Neuronal stem cell (in vitro differentiated cells): ENCODE measurements at regions not wholly inside any gene's neighbourhood (a gene's known extent, or its start where the extent isn't known, plus 50 kb on each side); places are given as distances from the start of the nearest gene placed in this dataset.

Source experiments
- DNase-seq: peaks from one replicate; pipeline ENCODE4 v3.0.0-alpha.2; 2013; ENCODE audit warnings: low spot score
- H2AFZ ChIP-seq: one replicate; pipeline ENCODE4 v1.6.1; 2013; ENCODE audit warnings: mild to moderate bottlenecking, low read length, inconsistent platforms
- H2AK5ac ChIP-seq: 2 replicates; pipeline ENCODE4 v1.6.1; 2013; ENCODE audit warnings: low read depth, mild to moderate bottlenecking, inconsistent platforms, low read length, moderate library complexity, mixed read lengths
- H2BK120ac ChIP-seq: 2 replicates; pipeline ENCODE4 v1.6.1; 2013; ENCODE audit warnings: low read depth, mild to moderate bottlenecking, inconsistent platforms, low read length, moderate library complexity, mixed read lengths
- H2BK12ac ChIP-seq: one replicate; pipeline ENCODE4 v1.6.1; 2013; ENCODE audit warnings: low read length, inconsistent platforms
- H2BK15ac ChIP-seq: 2 replicates; pipeline ENCODE4 v1.6.1; 2013; ENCODE audit warnings: mild to moderate bottlenecking, low read length, inconsistent platforms, mixed read lengths
- H2BK5ac ChIP-seq: one replicate; pipeline ENCODE4 v1.6.1; 2013; ENCODE audit warnings: inconsistent platforms, mild to moderate bottlenecking, low read length, moderate library complexity
- H3K14ac ChIP-seq: one replicate; pipeline ENCODE4 v1.6.1; 2013; ENCODE audit warnings: low read length, inconsistent platforms
- H3K18ac ChIP-seq: 2 replicates; pipeline ENCODE4 v1.6.1; 2013; ENCODE audit warnings: low read length, inconsistent platforms
- H3K23ac ChIP-seq: 2 replicates; pipeline ENCODE4 v1.6.1; 2013; ENCODE audit warnings: low read depth, mild to moderate bottlenecking, mixed read lengths, low read length, inconsistent platforms; ENCODE audit not compliant: poor library complexity
- H3K27ac ChIP-seq: replicated peaks from 3 replicates; pipeline ENCODE4 v1.5.1; 2013; ENCODE audit warnings: low read length, inconsistent platforms
- H3K27me3 ChIP-seq, 3 experiments: 2 replicates each; pipeline ENCODE4 v1.6.1; 2013; ENCODE audit warnings: low read length in 3 of 3, mild to moderate bottlenecking in 2 of 3, inconsistent platforms in 1 of 3, low read depth in 1 of 3, mixed read lengths in 1 of 3, moderate library complexity in 1 of 3; ENCODE audit not compliant: control insufficient read depth in 3 of 3, insufficient read depth in 3 of 3
- H3K36me3 ChIP-seq, 2 donors: replicated peaks in 1 of 2; 2 replicates each; pipeline ENCODE4 v1.6.1; 2013; ENCODE audit warnings: low read length in 2 of 2; ENCODE audit not compliant: control insufficient read depth in 2 of 2, insufficient read depth in 2 of 2
- H3K4ac ChIP-seq: 2 replicates; pipeline ENCODE4 v1.6.1; 2013; ENCODE audit warnings: inconsistent platforms, mild to moderate bottlenecking, low read length, moderate library complexity
- H3K4me1 ChIP-seq, 2 donors: 1 replicate in 1 of 2; 2 replicates in 1 of 2; pipeline ENCODE4 v1.6.1; 2013; ENCODE audit warnings: low read length in 2 of 2, low read depth in 1 of 2; ENCODE audit not compliant: control insufficient read depth in 2 of 2, insufficient read depth in 1 of 2
- H3K4me2 ChIP-seq: one replicate; pipeline ENCODE4 v1.6.1; 2013; ENCODE audit warnings: mild to moderate bottlenecking, low read length, inconsistent platforms; ENCODE audit not compliant: insufficient read depth, poor library complexity, severe bottlenecking
- H3K4me3 ChIP-seq, 2 donors: 2 replicates each; pipeline ENCODE4 v1.5.1; 2013; ENCODE audit warnings: low read length in 2 of 2, mild to moderate bottlenecking in 2 of 2, inconsistent platforms in 1 of 2, moderate library complexity in 1 of 2
- H3K79me1 ChIP-seq: one replicate; pipeline ENCODE4 v1.6.1; 2013; ENCODE audit warnings: low read depth, mild to moderate bottlenecking, inconsistent platforms, low read length, moderate library complexity
- H3K9ac ChIP-seq: one replicate; pipeline ENCODE4 v1.6.1; 2013; ENCODE audit warnings: mild to moderate bottlenecking, low read depth, low read length, inconsistent platforms; ENCODE audit not compliant: poor library complexity
- H3K9me3 ChIP-seq, 2 donors: replicated peaks in 1 of 2; 2 replicates each; pipeline versions ENCODE3 to v1.6.1; 2013; ENCODE audit warnings: low read length in 2 of 2, mild to moderate bottlenecking in 2 of 2, inconsistent platforms in 1 of 2, low read depth in 1 of 2, mixed read lengths in 1 of 2, moderate library complexity in 1 of 2; ENCODE audit not compliant: control insufficient read depth in 2 of 2, insufficient read depth in 1 of 2
- H4K8ac ChIP-seq: one replicate; pipeline ENCODE4 v1.6.1; 2013; ENCODE audit warnings: low read depth, mild to moderate bottlenecking, inconsistent platforms, low read length, moderate library complexity
- H4K91ac ChIP-seq: one replicate; pipeline ENCODE4 v1.6.1; 2013; ENCODE audit warnings: low read length, low read depth, mild to moderate bottlenecking, inconsistent platforms; ENCODE audit not compliant: poor library complexity
- WGBS, 2 donors: extraction: QIAGEN DNeasy Blood & Tissue Kit; methylation state at CpG; one replicate each; pipeline ENCODE4 v1.1.7; 2013; ENCODE audit warnings: missing lambda C conversion rate in 2 of 2, mixed read lengths in 1 of 2; ENCODE audit not compliant: insufficient read length in 2 of 2, insufficient replicate concordance in 1 of 2; ENCODE audit errors: extremely low coverage in 2 of 2; 5-methylcytosine and 5-hydroxymethylcytosine counted together

GRCh38 chr2:16039055-16039454 lies 98.7 kb downstream of the MYCN start:
- Histone ChIP-seq H3K27ac (no peak overlapping the region), H2BK5ac (no peak overlapping the region), H4K8ac (no peak overlapping the region), H2AK5ac (no peak overlapping the region), H3K4me2 (no peak overlapping the region), H2BK15ac (peak overlapping the region; percentile 76), H3K18ac (peak overlapping the region; percentile 44), H3K4me3 (no peak overlapping the region), H3K14ac (no peak overlapping the region), H2AFZ (no peak overlapping the region), H3K36me3 (no peaks in the 10 kb centered on the region), H3K4ac (no peak overlapping the region), H3K9ac (no peak overlapping the region), H3K79me1 (no peaks in the 10 kb centered on the region), H3K27me3 (no peaks in the 10 kb centered on the region), H2BK12ac (no peak overlapping the region), H3K9me3 (no peaks in the 10 kb centered on the region), H4K91ac (no peak overlapping the region), H3K23ac (no peak overlapping the region), H3K4me1 (peaks cover 16 to 22% of the 10 kb centered on the region in 2 donors), H2BK120ac (no peak overlapping the region)
- no CpG with 5 or more reads among the region's 1 CpG for WGBS, 2 donors
- no peak for DNase-seq

- peak overlapping the region; percentile 50 for H3K18ac ChIP-seq
- no peaks in the 10 kb centered on the region for H3K36me3 ChIP-seq
- WGBS, 2 donors, result no CpG with 5 or more reads among the region's 11 CpGs
- H3K9me3 ChIP-seq, result no peaks in the 10 kb centered on the region
- H2BK15ac ChIP-seq, result peak overlapping the region; percentile 58
- H3K4me3 ChIP-seq, result no peak overlapping the region
- H3K9ac ChIP-seq, result no peak overlapping the region
- peak overlapping the region; percentile 65 for H2BK12ac ChIP-seq
- DNase-seq, result no peak
- H3K14ac ChIP-seq, result no peak overlapping the region
- peak overlapping the region; percentile 78 for H2AFZ ChIP-seq
- H3K23ac ChIP-seq, result no peak overlapping the region
- H3K27me3 ChIP-seq, result no peaks in the 10 kb centered on the region
- H4K8ac ChIP-seq, result no peak overlapping the region
- no peak overlapping the region for H2AK5ac ChIP-seq
- peaks cover 16 to 25% of the 10 kb centered on the region in 2 donors for H3K4me1 ChIP-seq
- no peak overlapping the region for H2BK120ac ChIP-seq
- H3K27ac ChIP-seq, result no peak overlapping the region
- no peak overlapping the region for H3K4me2 ChIP-seq
- no peaks in the 10 kb centered on the region for H3K79me1 ChIP-seq
- H4K91ac ChIP-seq, result no peak overlapping the region
- H2BK5ac ChIP-seq, result no peak overlapping the region
- no peak overlapping the region for H3K4ac ChIP-seq
These were observed 98.3 kb downstream of the MYCN start for GRCh38 chr2:16038621-16039020.

DNA sequence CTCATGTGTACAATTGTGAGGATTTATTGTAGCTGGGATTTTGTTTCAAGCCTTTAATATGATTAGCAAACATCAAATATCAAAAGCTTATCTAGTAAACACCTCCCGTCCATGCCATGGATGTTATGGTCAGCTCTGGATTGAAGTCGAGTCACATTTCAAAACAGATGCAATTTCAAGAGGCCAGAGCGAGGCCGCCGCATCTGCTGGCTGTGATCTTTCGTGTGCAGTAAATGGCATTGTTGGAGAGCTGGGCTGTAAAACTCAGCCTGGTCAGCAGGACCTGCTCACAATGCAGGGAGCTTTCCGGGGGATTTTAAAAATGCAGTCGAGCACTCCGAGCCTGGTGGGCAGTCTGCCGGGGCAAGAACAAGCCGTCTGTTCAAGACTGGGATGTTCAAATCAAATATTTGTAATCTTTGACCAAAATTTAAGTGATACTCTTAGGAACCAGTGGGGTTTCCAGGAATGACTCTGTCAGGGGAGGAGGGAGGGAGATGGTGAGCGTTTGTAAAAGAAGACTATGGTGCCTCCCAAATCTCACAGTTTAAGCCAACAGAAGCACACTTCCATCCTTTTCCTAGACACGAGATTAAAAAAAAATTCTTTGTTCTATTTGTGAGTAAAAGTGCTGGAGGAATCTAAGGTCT lies 97.6 kb downstream of the MYCN start:
- no peak overlapping the region for H3K4me2 ChIP-seq
- H3K79me1 ChIP-seq, result no peaks in the 10 kb centered on the region
- H3K23ac ChIP-seq, result no peak overlapping the region
- no peak overlapping the region for H4K8ac ChIP-seq
- peak overlapping the region; percentile 58 for H2BK15ac ChIP-seq
- H4K91ac ChIP-seq, result no peak overlapping the region
- H2AK5ac ChIP-seq, result no peak overlapping the region
- no peak overlapping the region for H3K4ac ChIP-seq
- H3K18ac ChIP-seq, result peak overlapping the region; percentile 50
- no peak for DNase-seq
- peak overlapping the region; percentile 78 for H2AFZ ChIP-seq
- H2BK120ac ChIP-seq, result no peak overlapping the region
- H3K9ac ChIP-seq, result no peak overlapping the region
- no peak overlapping the region for H2BK5ac ChIP-seq
- no peak overlapping the region for H3K27ac ChIP-seq
- no peak overlapping the region for H2BK12ac ChIP-seq
- no peaks in the 10 kb centered on the region for H3K27me3 ChIP-seq
- no peak overlapping the region for H3K14ac ChIP-seq
- H3K9me3 ChIP-seq, result no peaks in the 10 kb centered on the region
- no CpG with 5 or more reads among the region's 13 CpGs for WGBS, 2 donors
- no peaks in the 10 kb centered on the region for H3K36me3 ChIP-seq
- H3K4me3 ChIP-seq, result peak overlapping the region in 1 of 2 donors; percentile 6
- H3K4me1 ChIP-seq, result peaks cover 16 to 25% of the 10 kb centered on the region in 2 donors

- H3K14ac ChIP-seq, result no peak overlapping the region
- no peak overlapping the region for H3K18ac ChIP-seq
- H2BK5ac ChIP-seq, result no peak overlapping the region
- H3K4me3 ChIP-seq, result no peak overlapping the region
- H2BK15ac ChIP-seq, result no peak overlapping the region
- H2BK12ac ChIP-seq, result no peak overlapping the region
- H3K9me3 ChIP-seq, result no peaks in the 10 kb centered on the region
- H2AFZ ChIP-seq, result no peak overlapping the region
- H3K27me3 ChIP-seq, result no peaks in the 10 kb centered on the region
- H2AK5ac ChIP-seq, result no peak overlapping the region
- DNase-seq, result no peak
- no peaks in the 10 kb centered on the region for H3K36me3 ChIP-seq
- no peak overlapping the region for H3K4me2 ChIP-seq
- H3K79me1 ChIP-seq, result no peaks in the 10 kb centered on the region
- H3K9ac ChIP-seq, result no peak overlapping the region
- H3K4ac ChIP-seq, result no peak overlapping the region
- no peak overlapping the region for H3K27ac ChIP-seq
- no peak overlapping the region for H2BK120ac ChIP-seq
- no peak overlapping the region for H3K23ac ChIP-seq
- H3K4me1 ChIP-seq, result peaks cover 20 to 28% of the 10 kb centered on the region in 2 donors
- no CpG with 5 or more reads among the region's 3 CpGs for WGBS, 2 donors
- no peak overlapping the region for H4K91ac ChIP-seq
- no peak overlapping the region for H4K8ac ChIP-seq
These were observed 96.6 kb downstream of the MYCN start for GRCh38 chr2:16036951-16037350.
